Loucy (cell line): ENCODE measurements at regions not wholly inside any gene's neighbourhood (a gene's known extent, or its start where the extent isn't known, plus 50 kb on each side); places are given as distances from the start of the nearest gene placed in this dataset.

Experiments used
- H2AFZ ChIP-seq: fragments of 200-600 bp; sonication (generic); 2 replicates; pipeline ENCODE4 v1.6.0; 2016; ENCODE audit warnings: antibody characterized with exemption, mild to moderate bottlenecking, low read length, moderate library complexity
- H3F3A ChIP-seq: fragments of 200-600 bp; 2 replicates; pipeline ENCODE4 v1.6.0; 2016; ENCODE audit warnings: antibody characterized with exemption, low read depth, mild to moderate bottlenecking
- H3K27me3 ChIP-seq: fragments of 200-600 bp; sonication (generic); 2 replicates; pipeline ENCODE4 v1.6.1; 2014; ENCODE audit warnings: low read length, mild to moderate bottlenecking; ENCODE audit not compliant: insufficient read depth, poor library complexity, severe bottlenecking
- H3K36me3 ChIP-seq: fragments of 200-600 bp; sonication (generic); 2 replicates; pipeline ENCODE4 v1.6.1; 2016; ENCODE audit warnings: low read length; ENCODE audit not compliant: insufficient read depth
- H3K4me1 ChIP-seq: fragments of 200-600 bp; sonication (generic); 2 replicates; pipeline ENCODE4 v1.5.1; 2014; ENCODE audit warnings: low read length, mild to moderate bottlenecking; ENCODE audit not compliant: insufficient read depth, poor library complexity, severe bottlenecking
- H3K4me2 ChIP-seq: fragments of 200-600 bp; sonication (generic); 2 replicates; pipeline ENCODE4 v1.6.0; 2014; ENCODE audit warnings: antibody characterized with exemption, low read length, low read depth, mild to moderate bottlenecking; ENCODE audit not compliant: poor library complexity, severe bottlenecking
- H3K4me3 ChIP-seq: fragments of 200-600 bp; sonication (generic); 2 replicates; pipeline ENCODE4 v1.5.1; 2014; ENCODE audit warnings: low read length, mild to moderate bottlenecking, mixed read lengths; ENCODE audit not compliant: poor library complexity, severe bottlenecking
- H3K79me2 ChIP-seq: fragments of 200-600 bp; sonication (generic); 2 replicates; pipeline ENCODE4 v1.6.1; 2014; ENCODE audit warnings: low read length; ENCODE audit not compliant: insufficient read depth
- H3K9ac ChIP-seq: fragments of 200-600 bp; sonication (generic); 2 replicates; pipeline ENCODE4 v1.6.0; 2014; ENCODE audit warnings: mild to moderate bottlenecking, low read depth, low read length, moderate library complexity; ENCODE audit not compliant: poor library complexity, severe bottlenecking
- H3K9me2 ChIP-seq: fragments of 200-600 bp; sonication (generic); replicated peaks from 2 replicates; pipeline ENCODE4 v1.6.1; 2016; ENCODE audit warnings: low read depth, low read length, mixed read lengths
- H3K9me3 ChIP-seq: fragments of 200-600 bp; sonication (generic); 2 replicates; pipeline ENCODE4 v1.6.1; 2014; ENCODE audit warnings: mild to moderate bottlenecking, antibody characterized with exemption, low read length, low read depth; ENCODE audit not compliant: insufficient read depth
- H4K20me1 ChIP-seq: fragments of 200-600 bp; sonication (generic); 2 replicates; pipeline ENCODE4 v1.6.0; 2014; ENCODE audit warnings: antibody characterized with exemption, low read length, mild to moderate bottlenecking; ENCODE audit not compliant: insufficient read depth, poor library complexity, severe bottlenecking
- CTCF ChIP-seq: fragments of 200-600 bp; sonication (generic); conservative IDR thresholded peaks from 2 replicates; pipeline ENCODE4 v1.5.1; 2014; ENCODE audit warnings: mild to moderate bottlenecking, antibody characterized with exemption, low read length
- EZH2phosphoT487 ChIP-seq: fragments of 200-600 bp; IDR thresholded peaks from 2 replicates; pipeline ENCODE4 v1.6.1; 2018; ENCODE audit warnings: antibody characterized with exemption, mild to moderate bottlenecking, moderate library complexity, borderline replicate concordance

GRCh38 chr10:89944138-89944537 lies 242.7 kb downstream of the KIF20B start:
- Histone ChIP-seq H3K79me2 (no peaks in the 10 kb centered on the region), H3K9me2 (no peaks in the 10 kb centered on the region), H3K4me1 (no peaks in the 10 kb centered on the region), H3K36me3 (no peaks in the 10 kb centered on the region), H3K4me2 (no peak overlapping the region), H3K9me3 (no peaks in the 10 kb centered on the region), H4K20me1 (no peaks in the 10 kb centered on the region), H3K4me3 (no peak overlapping the region), H3F3A (no peaks in the 10 kb centered on the region), H2AFZ (no peak overlapping the region), H3K9ac (no peak overlapping the region), H3K27me3 (no peaks in the 10 kb centered on the region)
- TF ChIP-seq EZH2phosphoT487 (no peak), CTCF (no peak)

GRCh38 chr10:89946106-89946505 lies 244.7 kb downstream of the KIF20B start:
- peak overlapping the region; percentile 49 for H3K4me2 ChIP-seq
- no peaks in the 10 kb centered on the region for H3K9me3 ChIP-seq
- no peaks in the 10 kb centered on the region for H3K4me1 ChIP-seq
- no peak for TF ChIP-seq CTCF
- TF ChIP-seq EZH2phosphoT487: no peak
- H3K4me3 ChIP-seq: peak overlapping the region; percentile 56
- H2AFZ ChIP-seq: peak overlapping the region; percentile 66; the same call in 1 of the 2 replicates
- H4K20me1 ChIP-seq: no peaks in the 10 kb centered on the region
- H3K79me2 ChIP-seq: no peaks in the 10 kb centered on the region
- no peaks in the 10 kb centered on the region for H3K27me3 ChIP-seq
- H3K9me2 ChIP-seq: no peaks in the 10 kb centered on the region
- no peaks in the 10 kb centered on the region for H3K36me3 ChIP-seq
- no peaks in the 10 kb centered on the region for H3F3A ChIP-seq
- H3K9ac ChIP-seq: no peak overlapping the region

GRCh38 chr10:89949496-89949895 lies 248.1 kb downstream of the KIF20B start:
- Histone ChIP-seq H3K9me3 (no peaks in the 10 kb centered on the region), H3K9me2 (no peaks in the 10 kb centered on the region)
- no peak for TF ChIP-seq EZH2phosphoT487
- no peak for TF ChIP-seq CTCF

More at GRCh38 chr10:89949496-89949895, 248.1 kb downstream of the KIF20B start:
- no peak overlapping the region for H3K4me2 ChIP-seq
- no peak overlapping the region for H2AFZ ChIP-seq
- H3K9ac ChIP-seq: no peak overlapping the region
- H3K27me3 ChIP-seq: no peaks in the 10 kb centered on the region
- H3K4me3 ChIP-seq: no peak overlapping the region
- no peaks in the 10 kb centered on the region for H4K20me1 ChIP-seq
- no peaks in the 10 kb centered on the region for H3F3A ChIP-seq
- no peaks in the 10 kb centered on the region for H3K79me2 ChIP-seq
- no peaks in the 10 kb centered on the region for H3K36me3 ChIP-seq
- no peaks in the 10 kb centered on the region for H3K4me1 ChIP-seq
